IMR-90 (cell line): ENCODE measurements at regions not wholly inside any gene's neighbourhood (a gene's known extent, or its start where the extent isn't known, plus 50 kb on each side); places are given as distances from the start of the nearest gene placed in this dataset.

Source experiments
- CEBPB ChIP-seq: IDR thresholded peaks from 2 replicates; pipeline ENCODE4 v1.6.1; 2012; ENCODE audit warnings: low read depth, low read length, improper control_type of control experiment
- CHD1 ChIP-seq: IDR thresholded peaks from 2 replicates; pipeline ENCODE4 v1.6.1; 2012; ENCODE audit warnings: low read depth, low read length, improper control_type of control experiment
- ELK1 ChIP-seq: fragments of 150-350 bp; IDR thresholded peaks from 2 replicates; pipeline ENCODE4 v1.6.1; 2016; ENCODE audit warnings: low read depth, mild to moderate bottlenecking, low read length, moderate library complexity, borderline replicate concordance
- FOS ChIP-seq: fragments of 150-350 bp; IDR thresholded peaks from 2 replicates; pipeline ENCODE4 v1.6.1; 2016; ENCODE audit warnings: low read depth, low read length
- MAFK ChIP-seq: IDR thresholded peaks from 2 replicates; pipeline ENCODE4 v1.6.1; 2012; ENCODE audit warnings: low read depth, low read length, improper control_type of control experiment
- POLR2A ChIP-seq: IDR thresholded peaks from 2 replicates; pipeline ENCODE4 v1.6.1; 2012; ENCODE audit warnings: mild to moderate bottlenecking, low read depth, low read length
- RAD21 ChIP-seq: IDR thresholded peaks from 2 replicates; pipeline ENCODE4 v1.6.1; 2012; ENCODE audit warnings: low read length, improper control_type of control experiment
- RCOR1 ChIP-seq: IDR thresholded peaks from 2 replicates; pipeline ENCODE4 v1.6.1; 2012; ENCODE audit warnings: mild to moderate bottlenecking, low read length, improper control_type of control experiment; ENCODE audit not compliant: insufficient replicate concordance
- RFX5 ChIP-seq: IDR thresholded peaks from 2 replicates; pipeline ENCODE4 v1.8.0; 2012; ENCODE audit warnings: low read depth, mild to moderate bottlenecking, low read length, moderate library complexity
- SMC3 ChIP-seq: fragments of 150-350 bp; IDR thresholded peaks from 2 replicates; pipeline ENCODE4 v1.6.1; 2016; ENCODE audit warnings: low read depth, mild to moderate bottlenecking, antibody characterized with exemption, low read length, moderate library complexity
- USF2 ChIP-seq: fragments of 150-350 bp; IDR thresholded peaks from 2 replicates; pipeline ENCODE4 v1.6.1; 2017; ENCODE audit warnings: mild to moderate bottlenecking, antibody characterized with exemption, low read length, low read depth
- TF ChIP-seq, protein P1 (sequence below): conservative IDR thresholded peaks from 2 replicates; pipeline ENCODE4 v1.5.1; 2012; ENCODE audit warnings: mild to moderate bottlenecking, low read depth, low read length, improper control_type of control experiment

- TF ChIP-seq, protein P1, sequence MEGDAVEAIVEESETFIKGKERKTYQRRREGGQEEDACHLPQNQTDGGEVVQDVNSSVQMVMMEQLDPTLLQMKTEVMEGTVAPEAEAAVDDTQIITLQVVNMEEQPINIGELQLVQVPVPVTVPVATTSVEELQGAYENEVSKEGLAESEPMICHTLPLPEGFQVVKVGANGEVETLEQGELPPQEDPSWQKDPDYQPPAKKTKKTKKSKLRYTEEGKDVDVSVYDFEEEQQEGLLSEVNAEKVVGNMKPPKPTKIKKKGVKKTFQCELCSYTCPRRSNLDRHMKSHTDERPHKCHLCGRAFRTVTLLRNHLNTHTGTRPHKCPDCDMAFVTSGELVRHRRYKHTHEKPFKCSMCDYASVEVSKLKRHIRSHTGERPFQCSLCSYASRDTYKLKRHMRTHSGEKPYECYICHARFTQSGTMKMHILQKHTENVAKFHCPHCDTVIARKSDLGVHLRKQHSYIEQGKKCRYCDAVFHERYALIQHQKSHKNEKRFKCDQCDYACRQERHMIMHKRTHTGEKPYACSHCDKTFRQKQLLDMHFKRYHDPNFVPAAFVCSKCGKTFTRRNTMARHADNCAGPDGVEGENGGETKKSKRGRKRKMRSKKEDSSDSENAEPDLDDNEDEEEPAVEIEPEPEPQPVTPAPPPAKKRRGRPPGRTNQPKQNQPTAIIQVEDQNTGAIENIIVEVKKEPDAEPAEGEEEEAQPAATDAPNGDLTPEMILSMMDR, result no peak
- TF ChIP-seq RFX5 (no peak), POLR2A (no peak), RAD21 (no peak), USF2 (no peak), FOS (no peak), RCOR1 (no peak), MAFK (no peak), SMC3 (no peak), CHD1 (no peak), CEBPB (no peak), ELK1 (no peak)
Measured at GRCh38 chr2:36266536-36267121, 88.9 kb upstream of the CRIM1 start.
